ENCODE measurements at regions not wholly inside any gene's neighbourhood (a gene's known extent, or its start where the extent isn't known, plus 50 kb on each side); places are given as distances from the start of the nearest gene placed in this dataset.

- Histone ChIP-seq H2AFZ (ENCODE audit: low read depth, low read length) (peak overlapping the region; percentile 19), H3K9ac (ENCODE audit: insufficient read depth in 1 of 2, low read depth in 2 of 2, low read length in 2 of 2) (peak overlapping the region in 1 of 2 experiments; percentile 66; a peak in 1 of 4 replicates), H4K20me1 (replicated peaks; ENCODE audit: control insufficient read depth, insufficient read depth, low read length) (no peaks in the 10 kb centered on the region), H3K4me3 (no peak overlapping the region), H3K9me1 (ENCODE audit: control insufficient read depth, insufficient read depth, low read length) (no peaks in the 10 kb centered on the region), H3K79me2 (ENCODE audit: control insufficient read depth, insufficient read depth, low read length) (no peaks in the 10 kb centered on the region), H3K36me3 (ENCODE audit: control insufficient read depth, insufficient read depth, low read length) (no peaks in the 10 kb centered on the region), H3K4me1 (replicated peaks in 1 of 2; ENCODE audit: control insufficient read depth in 2 of 2, insufficient read depth in 2 of 2, low read length in 2 of 2) (peaks cover 0 to 11% of the 10 kb centered on the region in 2 experiments; a peak in 1 of 5 replicates), H3K27me3 (ENCODE audit: control insufficient read depth in 2 of 2, insufficient read depth in 2 of 2, low read length in 2 of 2) (0 out of 5 replicates have a peak, but pooled peaks cover 0 to 6% of the 10 kb centered on the region in 2 experiments), H3K9me3 (replicated peaks; ENCODE audit: control insufficient read depth, insufficient read depth, low read depth, low read length) (peaks cover 1% of the 10 kb centered on the region; the same call in 1 of the 2 replicates), H3K27ac (ENCODE audit: extremely low read depth, low read depth, low read length) (no peak overlapping the region), H3K4me2 (ENCODE audit: insufficient read depth, low read length) (no peak overlapping the region)
- DNase-seq (ENCODE audit: extremely low read depth in 1 of 4, low spot score in 3 of 4) (no peak), ATAC-seq (no peak), FAIRE-seq (no peak)
- WGBS (ENCODE audit: insufficient coverage, low coverage, missing lambda C conversion rate) = 5% methylated on average over 8 of the region's 10 CpGs
- ChIA-PET CTCF (ENCODE audit: low intra/inter-chr PET ratio) (no interaction called here), POLR2A (no interaction called here)
- no TSS peak for BruUV-seq (replicated peaks)
- intact Hi-C loops (cut with micrococcal nuclease) (loop anchor here (5.0 kb wide), 1 partner anchor 46 kb away; no protein-coding TSS in a partner anchor), in situ Hi-C loops (cut with MboI) (no loop called here)
- no peak for TF ChIP-seq IRF2 (CRISPR knock-in tag; IDR thresholded peaks at IDR 0.05)
- no peak for TF ChIP-seq PRMT5 (CRISPR knock-in tag; IDR thresholded peaks at IDR 0.05)
Observed at GRCh38 chr11:32331098-32331497, 104.2 kb downstream of the WT1 start.

GRCh38 chr11:32331792-32332191 lies 103.5 kb downstream of the WT1 start:
- H2AFZ ChIP-seq (ENCODE audit: low read depth, low read length) = no peak overlapping the region
- no TSS peak for BruUV-seq (replicated peaks)
- H3K9me1 ChIP-seq (ENCODE audit: control insufficient read depth, insufficient read depth, low read length) = no peaks in the 10 kb centered on the region
- ChIA-PET CTCF (ENCODE audit: low intra/inter-chr PET ratio) (no interaction called here), POLR2A (no interaction called here)
- no peaks in the 10 kb centered on the region for H4K20me1 ChIP-seq (replicated peaks; ENCODE audit: control insufficient read depth, insufficient read depth, low read length)
- FAIRE-seq (no peak), ATAC-seq (no peak), DNase-seq (ENCODE audit: extremely low read depth in 1 of 4, low spot score in 3 of 4) (no peak)
- H3K9ac ChIP-seq (ENCODE audit: insufficient read depth in 1 of 2, low read depth in 2 of 2, low read length in 2 of 2) = no peak overlapping the region
- in situ Hi-C loops (cut with MboI) (no loop called here), intact Hi-C loops (cut with micrococcal nuclease) (loop anchor here (5.0 kb wide), 1 partner anchor 46 kb away; no protein-coding TSS in a partner anchor)
- peaks cover 1% of the 10 kb centered on the region; the same call in 1 of the 2 replicates for H3K9me3 ChIP-seq (replicated peaks; ENCODE audit: control insufficient read depth, insufficient read depth, low read depth, low read length)
- H3K27ac ChIP-seq (ENCODE audit: extremely low read depth, low read depth, low read length) = no peak overlapping the region
- H3K4me1 ChIP-seq (replicated peaks in 1 of 2; ENCODE audit: control insufficient read depth in 2 of 2, insufficient read depth in 2 of 2, low read length in 2 of 2) = peaks cover 0 to 11% of the 10 kb centered on the region in 2 experiments; a peak in 1 of 5 replicates
- no peaks in the 10 kb centered on the region for H3K79me2 ChIP-seq (ENCODE audit: control insufficient read depth, insufficient read depth, low read length)
- no peak overlapping the region for H3K4me3 ChIP-seq
- no peaks in the 10 kb centered on the region for H3K36me3 ChIP-seq (ENCODE audit: control insufficient read depth, insufficient read depth, low read length)
- 0% methylated on average over 1 of the region's 1 CpG for WGBS (ENCODE audit: insufficient coverage, low coverage, missing lambda C conversion rate)
- H3K4me2 ChIP-seq (ENCODE audit: insufficient read depth, low read length) = no peak overlapping the region
- 0 out of 5 replicates have a peak, but pooled peaks cover 0 to 6% of the 10 kb centered on the region in 2 experiments for H3K27me3 ChIP-seq (ENCODE audit: control insufficient read depth in 2 of 2, insufficient read depth in 2 of 2, low read length in 2 of 2)
- TF ChIP-seq ZNF146 (CRISPR knock-in tag; IDR thresholded peaks at IDR 0.05; ENCODE audit: unreplicated experiment) (no peak), RBM34 (IDR thresholded peaks at IDR 0.05; ENCODE audit: borderline replicate concordance, insufficient read depth, low read length) (no peak), SRSF7 (optimal IDR thresholded peaks at IDR 0.05; ENCODE audit: low read depth, low read length) (no peak), PTBP1 (IDR thresholded peaks at IDR 0.05; ENCODE audit: low read depth, low read length) (no peak), HDAC2 (IDR thresholded peaks at IDR 0.05) (no peak)
- TF ChIP-seq, protein P1, sequence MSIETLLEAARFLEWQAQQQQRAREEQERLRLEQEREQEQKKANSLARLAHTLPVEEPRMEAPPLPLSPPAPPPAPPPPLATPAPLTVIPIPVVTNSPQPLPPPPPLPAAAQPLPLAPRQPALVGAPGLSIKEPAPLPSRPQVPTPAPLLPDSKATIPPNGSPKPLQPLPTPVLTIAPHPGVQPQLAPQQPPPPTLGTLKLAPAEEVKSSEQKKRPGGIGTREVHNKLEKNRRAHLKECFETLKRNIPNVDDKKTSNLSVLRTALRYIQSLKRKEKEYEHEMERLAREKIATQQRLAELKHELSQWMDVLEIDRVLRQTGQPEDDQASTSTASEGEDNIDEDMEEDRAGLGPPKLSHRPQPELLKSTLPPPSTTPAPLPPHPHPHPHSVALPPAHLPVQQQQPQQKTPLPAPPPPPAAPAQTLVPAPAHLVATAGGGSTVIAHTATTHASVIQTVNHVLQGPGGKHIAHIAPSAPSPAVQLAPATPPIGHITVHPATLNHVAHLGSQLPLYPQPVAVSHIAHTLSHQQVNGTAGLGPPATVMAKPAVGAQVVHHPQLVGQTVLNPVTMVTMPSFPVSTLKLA (conservative IDR thresholded peaks at IDR 0.05) = no peak

All from K562 (cell line).